H9 (cell line): ENCODE measurements at regions not wholly inside any gene's neighbourhood (a gene's known extent, or its start where the extent isn't known, plus 50 kb on each side); places are given as distances from the start of the nearest gene placed in this dataset.

Experiments
- DNase-seq: peaks from one replicate; pipeline ENCODE4 v3.0.0-alpha.2; 2017
- H2AFZ ChIP-seq: one replicate; pipeline ENCODE4 v1.6.1; 2013; ENCODE audit warnings: mild to moderate bottlenecking, low read length, control low read depth, moderate library complexity
- H2AK5ac ChIP-seq: 2 replicates; pipeline ENCODE4 v1.6.1; 2013; ENCODE audit warnings: low read length, control low read depth, mixed read lengths; ENCODE audit not compliant: insufficient read length
- H2BK120ac ChIP-seq: one replicate; pipeline ENCODE4 v1.6.1; 2013; ENCODE audit warnings: low read depth, mild to moderate bottlenecking, low read length, control low read depth, inconsistent platforms; ENCODE audit not compliant: poor library complexity, severe bottlenecking
- H2BK12ac ChIP-seq: 2 replicates; pipeline ENCODE4 v1.6.1; 2013; ENCODE audit warnings: low read length, control low read depth, mixed read lengths, low read depth; ENCODE audit not compliant: insufficient read length
- H2BK15ac ChIP-seq: 2 replicates; pipeline ENCODE4 v1.6.1; 2013; ENCODE audit warnings: low read depth, low read length, control low read depth
- H2BK20ac ChIP-seq: one replicate; pipeline ENCODE4 v1.6.1; 2013; ENCODE audit warnings: low read depth, mild to moderate bottlenecking, low read length, control low read depth, inconsistent platforms; ENCODE audit not compliant: poor library complexity, severe bottlenecking
- H2BK5ac ChIP-seq: 2 replicates; pipeline ENCODE4 v1.6.1; 2013; ENCODE audit warnings: low read length, control low read depth, mixed read lengths; ENCODE audit not compliant: insufficient read length
- H3K14ac ChIP-seq: 2 replicates; pipeline ENCODE4 v1.6.1; 2013; ENCODE audit warnings: low read length, control low read depth; ENCODE audit not compliant: insufficient read depth
- H3K18ac ChIP-seq: 2 replicates; pipeline ENCODE4 v1.6.1; 2013; ENCODE audit warnings: low read depth, mild to moderate bottlenecking, mixed read lengths, low read length, control low read depth; ENCODE audit not compliant: insufficient read length
- H3K23ac ChIP-seq: 2 replicates; pipeline ENCODE4 v1.6.1; 2013; ENCODE audit warnings: low read length, control low read depth, mixed read lengths, low read depth; ENCODE audit not compliant: insufficient read length
- H3K23me2 ChIP-seq: 2 replicates; pipeline ENCODE4 v1.6.1; 2013; ENCODE audit warnings: low read depth, mild to moderate bottlenecking, mixed read lengths, low read length, control low read depth; ENCODE audit not compliant: insufficient read length, poor library complexity, severe bottlenecking
- H3K27ac ChIP-seq: 2 replicates; pipeline ENCODE4 v1.5.1; 2013; ENCODE audit warnings: low read length, control low read depth, mixed read lengths, low read depth; ENCODE audit not compliant: insufficient read length
- H3K27me3 ChIP-seq: 2 replicates; pipeline ENCODE4 v1.6.1; 2013; ENCODE audit warnings: low read length, control low read depth, inconsistent platforms; ENCODE audit not compliant: insufficient read depth
- H3K4ac ChIP-seq: 2 replicates; pipeline ENCODE4 v1.6.1; 2013; ENCODE audit warnings: low read depth, mild to moderate bottlenecking, control low read depth, inconsistent platforms, low read length, moderate library complexity
- H3K4me1 ChIP-seq: 2 replicates; pipeline ENCODE4 v1.6.1; 2013; ENCODE audit warnings: low read length, control low read depth, inconsistent platforms; ENCODE audit not compliant: insufficient read depth
- H3K4me2 ChIP-seq: 2 replicates; pipeline ENCODE4 v1.6.1; 2013; ENCODE audit warnings: low read length, control low read depth, mixed read lengths; ENCODE audit not compliant: insufficient read length, insufficient read depth
- H3K56ac ChIP-seq: 2 replicates; pipeline ENCODE4 v1.6.1; 2013; ENCODE audit warnings: low read depth, mild to moderate bottlenecking, mixed read lengths, low read length, control low read depth; ENCODE audit not compliant: insufficient read length
- H3K79me1 ChIP-seq: 2 replicates; pipeline ENCODE4 v1.6.1; 2013; ENCODE audit warnings: low read depth, mild to moderate bottlenecking, moderate library complexity, low read length, control low read depth, inconsistent platforms; ENCODE audit not compliant: insufficient read depth, poor library complexity, severe bottlenecking
- H3K79me2 ChIP-seq: 2 replicates; pipeline ENCODE4 v1.6.1; 2013; ENCODE audit warnings: low read length, control low read depth, inconsistent platforms; ENCODE audit not compliant: insufficient read depth
- H3K9ac ChIP-seq: 2 replicates; pipeline ENCODE4 v1.6.1; 2013; ENCODE audit warnings: low read length, control low read depth, mixed read lengths; ENCODE audit not compliant: insufficient read length; ENCODE audit errors: extremely low read depth
- H3K9me3 ChIP-seq: one replicate; pipeline ENCODE4 v1.6.1; 2013; ENCODE audit warnings: low read depth, low read length, inconsistent platforms; ENCODE audit not compliant: control insufficient read depth
- H3T11ph ChIP-seq: one replicate; pipeline ENCODE4 v1.6.1; 2013; ENCODE audit warnings: mild to moderate bottlenecking, low read length, control low read depth, inconsistent platforms
- H4K20me1 ChIP-seq: one replicate; pipeline ENCODE4 v1.6.1; 2013; ENCODE audit not compliant: control insufficient read depth, insufficient read length, insufficient read depth
- H4K5ac ChIP-seq: 2 replicates; pipeline ENCODE4 v1.6.1; 2013; ENCODE audit warnings: low read depth, mild to moderate bottlenecking, mixed read lengths, low read length, control low read depth; ENCODE audit not compliant: insufficient read length
- H4K8ac ChIP-seq: replicated peaks from 2 replicates; pipeline ENCODE4 v1.6.1; 2013; ENCODE audit warnings: low read length, control low read depth, mixed read lengths, low read depth; ENCODE audit not compliant: insufficient read length
- H4K91ac ChIP-seq: 2 replicates; pipeline ENCODE4 v1.6.1; 2013; ENCODE audit warnings: low read depth, mild to moderate bottlenecking, moderate library complexity, mixed read lengths, low read length, control low read depth; ENCODE audit not compliant: insufficient read length
- H3K27ac Mint-ChIP-seq, 3 experiments: 2 replicates in 2 of 3; 3 replicates in 1 of 3; pipeline ENCODE4 v1.8.0; 2020 to 2021; ENCODE audit warnings: mixed read lengths in 3 of 3, mild to moderate bottlenecking in 1 of 3, moderate library complexity in 1 of 3
- H3K27me3 Mint-ChIP-seq: 2 replicates; pipeline ENCODE4 v1.8.0; 2021; ENCODE audit warnings: low read depth, mild to moderate bottlenecking, moderate library complexity, mixed read lengths
- H3K36me3 Mint-ChIP-seq, 3 experiments: 2 replicates in 2 of 3; 3 replicates in 1 of 3; pipeline ENCODE4 v1.8.0; 2020 to 2021; ENCODE audit warnings: low read depth in 3 of 3, mixed read lengths in 3 of 3; ENCODE audit not compliant: insufficient read depth in 1 of 3
- H3K4me1 Mint-ChIP-seq, 2 experiments: 2 replicates each; pipeline ENCODE4 v1.8.0; 2020; ENCODE audit warnings: mixed read lengths in 2 of 2
- H3K4me3 Mint-ChIP-seq, 2 experiments: 2 replicates in 1 of 2; 3 replicates in 1 of 2; pipeline ENCODE4 v1.8.0; 2020 to 2021; ENCODE audit warnings: mild to moderate bottlenecking in 2 of 2, mixed read lengths in 2 of 2, moderate library complexity in 1 of 2
- H3K9me3 Mint-ChIP-seq, 2 experiments: 2 replicates in 1 of 2; 3 replicates in 1 of 2; pipeline ENCODE4 v1.8.0; 2020; ENCODE audit warnings: mild to moderate bottlenecking in 2 of 2, mixed read lengths in 2 of 2, moderate library complexity in 1 of 2
- CTCF ChIP-seq: fragments of 200-600 bp; sonication (generic); conservative IDR thresholded peaks from 3 replicates; pipeline ENCODE4 v1.8.0; 2021; ENCODE audit warnings: antibody characterized with exemption, mild to moderate bottlenecking
- WGBS: extraction: QIAGEN DNeasy Blood & Tissue Kit; methylation state at CpG from one replicate; pipeline ENCODE4 v1.1.7; 2013; ENCODE audit warnings: missing lambda C conversion rate, low lambda C conversion rate, mixed read lengths; ENCODE audit not compliant: insufficient read length; ENCODE audit errors: extremely low coverage; 5-methylcytosine and 5-hydroxymethylcytosine counted together

GRCh38 chr2:19189391-19189790 lies 169.0 kb downstream of the OSR1 start:
- H4K8ac ChIP-seq = no peak overlapping the region
- no peaks in the 10 kb centered on the region for H3K79me2 ChIP-seq
- no peak overlapping the region for H3K18ac ChIP-seq
- H3K27ac Mint-ChIP-seq = no peak overlapping the region
- H3T11ph ChIP-seq = no peak overlapping the region
- no peaks in the 10 kb centered on the region for H3K36me3 Mint-ChIP-seq
- no CpG with 5 or more reads among the region's 1 CpG for WGBS
- no peak for TF ChIP-seq CTCF
- H3K4me2 ChIP-seq = no peak overlapping the region
- DNase-seq = no peak
- no peak overlapping the region for H3K23ac ChIP-seq
- no peaks in the 10 kb centered on the region for H3K9me3 ChIP-seq
- H4K20me1 ChIP-seq = no peaks in the 10 kb centered on the region
- H3K4me3 Mint-ChIP-seq = no peak overlapping the region
- no peaks in the 10 kb centered on the region for H3K79me1 ChIP-seq
- H4K91ac ChIP-seq = no peak overlapping the region
- H3K14ac ChIP-seq = no peak overlapping the region
- H3K27me3 Mint-ChIP-seq = no peaks in the 10 kb centered on the region
- H2BK20ac ChIP-seq = no peak overlapping the region
- H2AK5ac ChIP-seq = no peak overlapping the region
- H3K9ac ChIP-seq = no peak overlapping the region
- no peaks in the 10 kb centered on the region for H3K9me3 Mint-ChIP-seq
- H3K27me3 ChIP-seq = no peaks in the 10 kb centered on the region
- no peak overlapping the region for H2BK12ac ChIP-seq
- no peak overlapping the region for H3K27ac ChIP-seq
- H3K4me1 Mint-ChIP-seq = no peaks in the 10 kb centered on the region
- no peaks in the 10 kb centered on the region for H3K4me1 ChIP-seq
- no peaks in the 10 kb centered on the region for H3K23me2 ChIP-seq
- no peak overlapping the region for H2AFZ ChIP-seq
- no peak overlapping the region for H2BK120ac ChIP-seq
- no peak overlapping the region for H3K56ac ChIP-seq
- no peak overlapping the region for H2BK5ac ChIP-seq
- no peak overlapping the region for H4K5ac ChIP-seq
- no peak overlapping the region for H3K4ac ChIP-seq
- no peak overlapping the region for H2BK15ac ChIP-seq
